Mesendoderm (in vitro differentiated cells): ENCODE measurements at regions not wholly inside any gene's neighbourhood (a gene's known extent, or its start where the extent isn't known, plus 50 kb on each side); places are given as distances from the start of the nearest gene placed in this dataset.

Experiments used
- DNase-seq: peaks from one replicate; pipeline ENCODE4 v3.0.0; 2013
- H2AK5ac ChIP-seq: 2 replicates; pipeline ENCODE4 v1.6.1; 2013; ENCODE audit warnings: low read length, inconsistent platforms
- H2BK120ac ChIP-seq: 2 replicates; pipeline ENCODE4 v1.6.1; 2013; ENCODE audit warnings: low read depth, mild to moderate bottlenecking, low read length, moderate library complexity, mixed read lengths
- H2BK15ac ChIP-seq: replicated peaks from 2 replicates; pipeline ENCODE4 v1.6.1; 2013; ENCODE audit warnings: low read depth, mild to moderate bottlenecking, moderate library complexity
- H2BK5ac ChIP-seq: 2 replicates; pipeline ENCODE4 v1.6.1; 2013; ENCODE audit warnings: low read length, inconsistent platforms
- H3K18ac ChIP-seq: 2 replicates; pipeline ENCODE4 v1.6.1; 2013; ENCODE audit warnings: mild to moderate bottlenecking, low read length, mixed read lengths
- H3K23ac ChIP-seq: one replicate; pipeline ENCODE4 v1.6.1; 2013; ENCODE audit warnings: low read length
- H3K27ac ChIP-seq: 2 replicates; pipeline ENCODE4 v1.5.1; 2013; ENCODE audit warnings: low read depth, mild to moderate bottlenecking, inconsistent platforms, low read length, moderate library complexity
- H3K27me3 ChIP-seq: 2 replicates; pipeline ENCODE4 v1.6.1; 2013; ENCODE audit warnings: low read length, control low read depth, mild to moderate bottlenecking, inconsistent platforms; ENCODE audit not compliant: insufficient read depth, poor library complexity
- H3K36me3 ChIP-seq: 2 replicates; pipeline ENCODE4 v1.6.1; 2013; ENCODE audit warnings: low read length, inconsistent platforms; ENCODE audit not compliant: control insufficient read depth, insufficient read depth
- H3K4ac ChIP-seq: one replicate; pipeline ENCODE4 v1.6.1; 2013; ENCODE audit warnings: low read depth, mild to moderate bottlenecking, low read length, moderate library complexity
- H3K4me1 ChIP-seq: 2 replicates; pipeline ENCODE4 v1.6.1; 2013; ENCODE audit warnings: low read depth, low read length, inconsistent platforms; ENCODE audit not compliant: control insufficient read depth
- H3K4me2 ChIP-seq: 2 replicates; pipeline ENCODE4 v1.6.1; 2013; ENCODE audit warnings: low read length
- H3K4me3 ChIP-seq: 2 replicates; pipeline ENCODE4 v1.5.1; 2013; ENCODE audit warnings: mild to moderate bottlenecking, low read length
- H3K56ac ChIP-seq: one replicate; pipeline ENCODE4 v1.6.1; 2013; ENCODE audit warnings: low read length
- H3K79me1 ChIP-seq: 2 replicates; pipeline ENCODE4 v1.6.1; 2013; ENCODE audit warnings: low read length, inconsistent platforms
- H3K79me2 ChIP-seq: 2 replicates; pipeline ENCODE4 v1.6.1; 2013; ENCODE audit warnings: mild to moderate bottlenecking, low read length; ENCODE audit not compliant: control insufficient read depth, insufficient read depth
- H3K9ac ChIP-seq: 2 replicates; pipeline ENCODE4 v1.6.1; 2013; ENCODE audit warnings: low read length, inconsistent platforms
- H4K5ac ChIP-seq: one replicate; pipeline ENCODE4 v1.6.1; 2013; ENCODE audit warnings: low read length
- H4K8ac ChIP-seq: one replicate; pipeline ENCODE4 v1.6.1; 2013; ENCODE audit warnings: low read depth, mild to moderate bottlenecking, control low read depth, low read length, moderate library complexity
- WGBS: extraction: QIAGEN DNeasy Blood & Tissue Kit; methylation state at CpG from one replicate; pipeline ENCODE4 v1.1.7; 2013; ENCODE audit warnings: low lambda C conversion rate, missing lambda C conversion rate; ENCODE audit not compliant: insufficient coverage; ENCODE audit errors: extremely low coverage; 5-methylcytosine and 5-hydroxymethylcytosine counted together

- H3K36me3 ChIP-seq = no peaks in the 10 kb centered on the region
- DNase-seq = peak; percentile 65
- H2BK5ac ChIP-seq = no peak overlapping the region
- no peak overlapping the region for H3K23ac ChIP-seq
- no peaks in the 10 kb centered on the region for H3K27me3 ChIP-seq
- no peak overlapping the region for H3K4me2 ChIP-seq
- no peak overlapping the region for H3K9ac ChIP-seq
- no peak overlapping the region for H2BK120ac ChIP-seq
- no CpG with 5 or more reads among the region's 2 CpGs for WGBS
- no peak overlapping the region for H2AK5ac ChIP-seq
- no peak overlapping the region for H3K56ac ChIP-seq
- no peak overlapping the region for H4K5ac ChIP-seq
- no peaks in the 10 kb centered on the region for H3K4me1 ChIP-seq
- H3K79me1 ChIP-seq = no peaks in the 10 kb centered on the region
- H3K4me3 ChIP-seq = no peak overlapping the region
- no peak overlapping the region for H4K8ac ChIP-seq
- no peak overlapping the region for H3K4ac ChIP-seq
- no peak overlapping the region for H2BK15ac ChIP-seq
- no peaks in the 10 kb centered on the region for H3K79me2 ChIP-seq
- no peak overlapping the region for H3K27ac ChIP-seq
- no peak overlapping the region for H3K18ac ChIP-seq
Measured at GRCh38 chr1:82962658-82963057, 1036.3 kb downstream of the TTLL7 start.

GRCh38 chr1:82950606-82951200 is 1048.2 kb downstream of the TTLL7 start:
- Histone ChIP-seq H3K4me3 (no peak overlapping the region), H3K36me3 (no peaks in the 10 kb centered on the region), H3K79me2 (no peaks in the 10 kb centered on the region), H4K5ac (no peak overlapping the region), H3K56ac (no peak overlapping the region), H2BK15ac (no peak overlapping the region), H2BK120ac (no peak overlapping the region), H3K4me2 (no peak overlapping the region), H3K4me1 (no peaks in the 10 kb centered on the region), H3K79me1 (no peaks in the 10 kb centered on the region), H3K18ac (no peak overlapping the region), H3K9ac (no peak overlapping the region), H3K27ac (no peak overlapping the region), H2BK5ac (no peak overlapping the region), H3K23ac (no peak overlapping the region), H3K27me3 (no peaks in the 10 kb centered on the region), H3K4ac (no peak overlapping the region), H4K8ac (no peak overlapping the region), H2AK5ac (no peak overlapping the region)
- DNase-seq = no peak
- no CpG with 5 or more reads among the region's 6 CpGs for WGBS

GRCh38 chr1:82948386-82948785 is 1050.5 kb downstream of the TTLL7 start:
- Histone ChIP-seq H3K79me2 (no peaks in the 10 kb centered on the region), H2BK15ac (no peak overlapping the region), H3K23ac (no peak overlapping the region), H3K4me1 (no peaks in the 10 kb centered on the region), H2BK5ac (no peak overlapping the region), H3K36me3 (no peaks in the 10 kb centered on the region), H3K4ac (no peak overlapping the region), H2BK120ac (no peak overlapping the region), H4K8ac (no peak overlapping the region), H3K56ac (no peak overlapping the region), H3K79me1 (no peaks in the 10 kb centered on the region), H2AK5ac (no peak overlapping the region), H4K5ac (no peak overlapping the region), H3K27ac (no peak overlapping the region), H3K9ac (no peak overlapping the region), H3K4me2 (no peak overlapping the region), H3K18ac (no peak overlapping the region), H3K27me3 (no peaks in the 10 kb centered on the region), H3K4me3 (no peak overlapping the region)
- no peak for DNase-seq
- WGBS = no CpG with 5 or more reads among the region's 1 CpG

GRCh38 chr1:82947278-82947677 is 1051.7 kb downstream of the TTLL7 start:
- Histone ChIP-seq H3K79me2 (no peaks in the 10 kb centered on the region), H2AK5ac (no peak overlapping the region), H3K4me2 (no peak overlapping the region), H3K4ac (no peak overlapping the region), H3K27me3 (no peaks in the 10 kb centered on the region), H3K18ac (no peak overlapping the region), H3K79me1 (no peaks in the 10 kb centered on the region), H3K36me3 (no peaks in the 10 kb centered on the region), H2BK120ac (no peak overlapping the region), H3K4me1 (no peaks in the 10 kb centered on the region), H3K9ac (no peak overlapping the region), H3K23ac (no peak overlapping the region), H3K56ac (no peak overlapping the region), H4K8ac (no peak overlapping the region), H3K27ac (no peak overlapping the region), H2BK5ac (no peak overlapping the region), H4K5ac (no peak overlapping the region), H2BK15ac (no peak overlapping the region), H3K4me3 (no peak overlapping the region)
- no CpG with 5 or more reads among the region's 2 CpGs for whole genome bisulfite sequencing
- DNase-seq = no peak

GRCh38 chr1:82946096-82946605 is 1052.8 kb downstream of the TTLL7 start:
- H2AK5ac ChIP-seq = no peak overlapping the region
- H4K8ac ChIP-seq = no peak overlapping the region
- no peak overlapping the region for H3K56ac ChIP-seq
- no peaks in the 10 kb centered on the region for H3K79me1 ChIP-seq
- H3K79me2 ChIP-seq = no peaks in the 10 kb centered on the region
- WGBS = no CpG with 5 or more reads among the region's 3 CpGs
- no peak overlapping the region for H3K4ac ChIP-seq
- no peak overlapping the region for H4K5ac ChIP-seq
- H3K27me3 ChIP-seq = no peaks in the 10 kb centered on the region
- H3K36me3 ChIP-seq = no peaks in the 10 kb centered on the region
- no peak overlapping the region for H2BK5ac ChIP-seq
- H3K9ac ChIP-seq = no peak overlapping the region
- no peak overlapping the region for H2BK15ac ChIP-seq
- H3K4me2 ChIP-seq = no peak overlapping the region
- no peak overlapping the region for H3K27ac ChIP-seq
- DNase-seq = no peak
- no peak overlapping the region for H2BK120ac ChIP-seq
- H3K4me1 ChIP-seq = no peaks in the 10 kb centered on the region
- no peak overlapping the region for H3K18ac ChIP-seq
- no peak overlapping the region for H3K23ac ChIP-seq
- no peak overlapping the region for H3K4me3 ChIP-seq

- WGBS = no CpG with 5 or more reads among the region's 1 CpG
- H3K18ac ChIP-seq = no peak overlapping the region
- no peaks in the 10 kb centered on the region for H3K36me3 ChIP-seq
- no peak overlapping the region for H3K4me3 ChIP-seq
- no peak overlapping the region for H2AK5ac ChIP-seq
- H3K79me1 ChIP-seq = no peaks in the 10 kb centered on the region
- no peak overlapping the region for H3K4ac ChIP-seq
- no peak overlapping the region for H4K5ac ChIP-seq
- no peak overlapping the region for H2BK120ac ChIP-seq
- no peak overlapping the region for H3K27ac ChIP-seq
- H2BK5ac ChIP-seq = no peak overlapping the region
- H2BK15ac ChIP-seq = no peak overlapping the region
- no peaks in the 10 kb centered on the region for H3K4me1 ChIP-seq
- no peaks in the 10 kb centered on the region for H3K27me3 ChIP-seq
- H3K4me2 ChIP-seq = no peak overlapping the region
- H3K56ac ChIP-seq = no peak overlapping the region
- no peak overlapping the region for H4K8ac ChIP-seq
- H3K79me2 ChIP-seq = no peaks in the 10 kb centered on the region
- H3K9ac ChIP-seq = no peak overlapping the region
- no peak overlapping the region for H3K23ac ChIP-seq
- DNase-seq = no peak
Measured at GRCh38 chr1:82944822-82945221, 1054.1 kb downstream of the TTLL7 start.
